ENCODE measurements at regions not wholly inside any gene's neighbourhood (a gene's known extent, or its start where the extent isn't known, plus 50 kb on each side); places are given as distances from the start of the nearest gene placed in this dataset.

DNA sequence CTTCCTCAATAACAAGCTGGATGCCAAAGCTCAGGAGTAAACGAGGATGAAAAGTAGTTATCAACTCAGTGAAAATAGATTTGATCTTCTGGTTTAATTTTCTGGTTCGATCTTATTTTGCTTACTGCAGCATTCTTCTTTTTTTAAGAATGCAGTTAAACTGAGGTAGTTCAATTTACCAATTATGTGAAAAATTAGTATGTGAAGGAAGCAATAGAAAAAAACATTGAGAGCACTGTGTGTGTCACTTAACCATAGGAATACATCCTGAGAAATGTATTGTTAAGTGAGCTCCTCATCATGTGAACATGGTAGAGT lies 111.4 kb upstream of the TSPAN8 start:
- TF ChIP-seq CTCF (IDR thresholded peaks at IDR 0.05 in 4 of 5, conservative IDR thresholded peaks at IDR 0.05 in 1 of 5) (no peak), POLR2A (IDR thresholded peaks at IDR 0.05) (no peak)

Measured in gastrocnemius medialis (tissue), 4 donors.